CD4-positive, alpha-beta T cell treated with Interleukin-6 at 100 ng/mL for 8 hours (primary cell): ENCODE measurements at regions not wholly inside any gene's neighbourhood (a gene's known extent, or its start where the extent isn't known, plus 50 kb on each side); places are given as distances from the start of the nearest gene placed in this dataset.

Source experiments
- DNase-seq: peaks from one replicate; pipeline ENCODE4 v3.0.0-alpha.2; 2020; ENCODE audit warnings: mixed read lengths, low spot score

DNA sequence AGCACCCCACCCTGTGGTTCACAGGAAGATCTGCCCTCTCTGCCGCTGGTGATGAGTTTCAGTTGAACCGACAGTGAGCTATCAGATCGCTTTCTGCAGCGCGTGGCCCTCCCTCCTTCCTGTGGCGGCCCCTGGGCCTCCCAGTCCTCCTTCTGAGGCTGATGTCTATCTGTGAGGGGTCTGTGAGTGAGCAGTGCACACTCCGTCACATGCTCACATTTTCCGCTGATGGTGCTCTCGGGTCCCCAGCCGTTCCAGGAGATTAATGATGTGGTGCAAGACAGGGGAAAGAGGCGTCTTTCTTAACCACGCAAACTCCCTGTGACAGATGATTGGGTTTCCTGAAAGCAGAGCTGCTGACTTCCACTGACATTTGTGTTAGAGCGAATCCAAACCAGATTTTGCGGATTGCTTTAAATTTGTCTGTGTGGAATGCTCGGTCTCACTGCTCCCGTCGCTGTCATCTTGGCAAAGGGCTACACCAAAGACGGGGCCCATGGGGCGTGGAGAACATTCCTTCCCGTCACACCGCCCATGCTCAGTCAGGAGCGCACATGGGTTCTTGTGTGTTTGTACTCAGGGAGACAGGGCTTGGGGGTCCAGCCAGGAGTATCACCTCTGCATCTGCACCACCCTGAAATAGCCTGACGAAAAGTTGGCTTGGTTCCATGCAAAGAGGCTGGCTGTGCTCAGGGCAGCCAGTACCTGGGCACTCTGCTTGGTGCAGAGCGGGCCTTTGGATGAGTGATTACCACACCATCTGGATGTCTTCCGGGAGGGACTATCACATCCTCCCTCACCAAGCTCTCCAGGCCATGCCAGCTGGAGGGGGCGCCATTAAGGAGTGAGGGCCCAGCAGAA is 154.7 kb upstream of the HS6ST1 start:
- DNase-seq: no peak

DNA sequence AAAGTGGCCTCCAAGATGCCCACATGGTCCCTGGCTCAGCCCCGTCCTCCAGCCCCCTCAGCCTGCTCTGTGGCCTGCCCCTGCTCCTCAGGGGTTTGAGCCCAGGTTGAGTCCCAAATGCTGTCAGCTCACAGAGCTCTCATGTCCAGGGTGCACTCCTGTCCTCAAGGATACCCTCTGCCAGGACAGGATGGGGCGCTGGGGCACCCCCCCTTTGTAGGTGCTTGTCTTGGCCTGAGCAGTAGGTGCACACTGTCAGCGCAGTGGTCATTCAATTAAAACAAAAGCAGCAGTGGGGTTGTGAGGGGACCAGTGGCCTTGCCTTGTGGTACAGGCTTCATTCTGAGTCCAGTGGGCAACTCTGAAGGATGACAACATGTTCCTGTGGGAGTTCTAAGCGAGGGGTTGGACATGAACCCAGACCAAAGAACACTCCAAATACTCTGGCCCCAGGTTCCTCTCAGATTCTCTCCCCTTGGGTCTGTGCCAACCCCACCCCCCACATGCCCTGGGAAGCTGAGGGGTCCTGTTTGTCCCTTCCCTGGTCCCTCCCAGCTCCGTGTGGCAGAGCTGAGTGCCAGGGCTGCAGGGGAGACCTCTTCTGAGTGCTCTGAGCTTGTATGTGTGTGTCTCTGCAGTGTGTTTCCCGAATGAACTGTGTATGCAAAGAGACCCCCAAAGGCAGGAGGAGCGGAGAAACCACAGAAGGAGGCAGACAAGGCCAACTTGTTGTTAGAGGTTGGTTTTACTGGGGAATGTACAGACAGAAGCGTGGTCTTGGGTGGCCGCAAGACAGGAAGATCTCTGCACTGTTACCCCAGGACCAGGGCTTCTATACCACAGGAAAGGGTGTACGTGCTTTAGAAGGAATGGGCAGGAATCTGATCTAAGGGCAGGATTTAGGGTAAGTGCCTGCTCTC is 155.6 kb upstream of the HS6ST1 start:
- no peak for DNase-seq

DNA sequence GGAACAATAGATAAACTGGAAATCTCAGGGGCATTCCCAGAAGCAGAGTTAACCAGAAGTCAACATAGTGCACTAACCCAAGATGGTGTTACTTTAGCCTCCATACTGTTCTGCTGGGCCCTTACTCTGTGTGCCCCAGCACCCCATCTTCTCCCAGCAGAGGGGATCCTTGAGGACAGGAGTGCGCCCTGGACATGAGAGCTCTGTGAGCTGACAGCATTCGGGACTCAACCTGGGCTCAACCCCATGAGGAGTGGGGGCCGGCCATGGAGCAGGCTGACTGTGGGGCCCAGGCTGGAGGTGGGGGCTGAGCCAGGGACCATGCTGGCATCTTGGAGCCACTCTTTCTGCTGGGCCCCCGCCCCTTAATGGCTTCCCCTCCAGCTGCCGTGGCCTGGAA is 156.3 kb upstream of the HS6ST1 start:
- DNase-seq: no peak

DNA sequence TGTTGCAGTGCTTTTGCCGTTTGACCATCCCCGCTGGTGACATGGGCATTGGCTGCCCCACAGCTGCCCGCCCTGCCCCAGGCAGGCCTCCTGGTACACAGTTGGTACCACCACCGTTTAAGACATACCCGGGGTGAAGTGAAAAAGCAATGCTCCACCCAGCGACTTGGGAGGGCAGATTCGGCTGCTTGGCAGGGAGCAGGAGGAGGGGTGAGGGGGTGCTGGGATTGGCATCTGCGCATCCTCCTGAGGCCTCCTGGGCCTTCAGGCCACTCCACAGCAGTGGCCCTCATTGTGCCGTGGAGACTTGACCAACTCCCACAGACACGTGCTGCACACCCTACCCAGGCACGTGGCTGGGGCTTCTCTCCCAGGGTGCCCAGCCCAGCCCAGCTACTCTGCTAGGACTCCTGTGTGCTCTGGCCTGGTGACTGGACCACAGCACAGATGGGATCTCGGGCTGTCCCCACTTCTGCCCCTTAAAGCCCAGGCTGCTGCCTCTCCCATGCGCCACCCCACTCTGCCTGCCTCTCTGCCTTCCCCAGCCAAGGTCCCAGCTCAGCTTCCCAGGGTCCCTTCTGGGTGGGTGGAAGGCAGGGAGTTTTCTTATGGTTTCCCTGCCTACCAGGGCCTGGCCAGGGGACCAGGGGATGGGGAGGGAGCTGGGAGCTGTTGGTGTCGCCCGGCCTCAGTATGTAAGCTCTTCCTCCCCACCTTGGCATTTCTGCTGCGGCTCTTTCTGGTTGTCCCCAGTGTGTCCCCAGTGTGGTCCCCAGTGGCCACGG is 157.0 kb upstream of the HS6ST1 start:
- no peak for DNase-seq

DNA sequence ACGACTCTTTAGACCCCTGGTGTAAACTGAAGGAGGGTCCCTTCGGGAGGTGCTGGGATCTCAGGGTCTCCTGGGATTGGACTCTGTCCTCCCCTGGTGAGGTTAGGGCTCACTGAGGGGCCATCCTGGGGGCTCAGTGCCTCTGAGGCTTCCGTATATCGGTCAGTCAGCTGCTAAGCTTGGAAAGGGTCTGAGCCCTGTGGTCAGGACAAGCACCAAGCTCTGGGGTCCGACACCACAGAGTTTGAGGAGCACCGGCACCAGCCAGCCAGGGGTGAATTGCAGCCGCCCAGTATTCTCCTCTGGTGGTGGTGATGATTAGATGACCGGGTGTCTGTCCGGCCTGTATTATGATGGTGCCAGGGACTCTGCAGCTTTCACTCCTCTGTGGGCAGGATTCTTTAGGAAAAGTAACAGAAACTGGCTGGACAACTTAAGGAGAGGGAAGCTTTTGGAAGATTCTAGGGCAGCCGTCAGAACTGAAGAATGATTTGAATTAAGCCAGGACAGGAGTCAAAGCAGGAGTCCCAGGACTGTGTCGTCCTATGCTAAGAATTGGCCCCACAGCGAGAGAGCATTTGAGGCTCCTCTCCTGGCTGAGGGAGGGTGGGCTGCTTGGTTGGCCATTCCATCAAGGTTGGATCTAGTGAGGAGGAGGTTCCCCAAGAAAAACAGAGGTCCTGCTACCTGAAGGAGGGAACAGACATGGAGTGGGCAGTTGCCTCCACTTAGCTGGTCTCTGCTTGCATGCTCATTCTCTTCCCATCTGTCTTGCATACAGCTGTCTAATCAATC is 158.6 kb upstream of the HS6ST1 start:
- DNase-seq: no peak

DNA sequence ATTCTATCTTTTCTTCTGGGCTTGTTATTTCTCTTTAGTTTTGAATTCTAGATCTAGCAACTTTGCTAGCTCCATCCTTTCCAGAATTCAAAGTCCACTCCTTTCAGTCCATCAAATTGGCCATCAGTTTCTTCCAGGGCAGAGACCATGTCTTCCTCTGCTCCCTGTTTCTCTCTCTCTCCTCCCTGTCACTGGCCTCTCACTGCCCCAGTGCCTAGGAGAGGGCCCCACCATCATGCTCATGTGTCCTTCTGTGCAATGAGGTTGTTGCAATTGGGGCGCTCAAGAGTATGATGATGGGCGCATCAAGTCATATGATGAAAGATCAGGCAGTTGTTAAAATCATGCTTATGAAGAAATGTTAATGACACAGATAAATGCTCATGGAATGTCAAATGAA is 159.2 kb upstream of the HS6ST1 start:
- no peak for DNase-seq

DNA sequence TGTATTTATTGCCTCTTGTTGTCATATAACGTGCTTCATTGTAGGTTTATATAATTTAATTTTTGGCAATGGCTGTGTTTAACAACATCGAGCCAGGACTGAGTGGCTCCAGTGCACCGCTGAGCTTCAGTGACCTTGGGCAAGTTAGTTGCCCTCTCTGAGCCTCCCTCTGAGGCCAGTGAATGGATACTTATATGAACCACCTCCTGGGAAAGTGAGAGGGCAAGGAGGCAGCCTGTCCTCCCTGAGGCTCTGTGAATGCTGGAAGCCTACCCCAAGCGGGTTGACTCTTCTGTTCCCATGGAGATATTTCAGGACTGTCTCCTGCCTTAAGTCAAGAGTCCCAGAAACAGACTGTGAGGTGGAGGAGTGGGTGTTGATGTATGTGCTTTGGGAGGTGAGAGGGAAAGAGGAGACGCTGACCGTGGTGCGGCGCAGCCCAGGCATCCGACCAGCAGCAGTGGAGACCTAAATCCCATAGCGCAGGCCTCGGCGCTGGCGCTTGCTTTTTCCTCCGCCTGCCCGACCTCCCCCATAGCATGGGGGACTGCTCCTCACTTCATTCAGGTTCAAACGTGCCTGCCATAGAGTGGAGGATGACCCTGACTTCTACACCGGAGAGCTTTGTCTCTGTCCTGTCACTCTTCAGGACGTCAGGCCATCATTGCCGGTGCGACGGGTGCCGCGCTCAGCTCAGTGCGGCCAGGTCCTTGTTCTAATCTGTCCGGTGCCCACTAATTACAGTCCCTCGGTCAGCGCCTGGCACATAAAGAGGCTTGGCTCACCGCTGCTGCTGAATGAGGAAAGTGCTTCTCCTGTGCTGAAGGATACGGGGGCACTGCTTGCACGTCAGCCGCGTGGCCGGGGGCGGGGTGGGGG is 167.3 kb upstream of the HS6ST1 start:
- DNase-seq: no peak

DNA sequence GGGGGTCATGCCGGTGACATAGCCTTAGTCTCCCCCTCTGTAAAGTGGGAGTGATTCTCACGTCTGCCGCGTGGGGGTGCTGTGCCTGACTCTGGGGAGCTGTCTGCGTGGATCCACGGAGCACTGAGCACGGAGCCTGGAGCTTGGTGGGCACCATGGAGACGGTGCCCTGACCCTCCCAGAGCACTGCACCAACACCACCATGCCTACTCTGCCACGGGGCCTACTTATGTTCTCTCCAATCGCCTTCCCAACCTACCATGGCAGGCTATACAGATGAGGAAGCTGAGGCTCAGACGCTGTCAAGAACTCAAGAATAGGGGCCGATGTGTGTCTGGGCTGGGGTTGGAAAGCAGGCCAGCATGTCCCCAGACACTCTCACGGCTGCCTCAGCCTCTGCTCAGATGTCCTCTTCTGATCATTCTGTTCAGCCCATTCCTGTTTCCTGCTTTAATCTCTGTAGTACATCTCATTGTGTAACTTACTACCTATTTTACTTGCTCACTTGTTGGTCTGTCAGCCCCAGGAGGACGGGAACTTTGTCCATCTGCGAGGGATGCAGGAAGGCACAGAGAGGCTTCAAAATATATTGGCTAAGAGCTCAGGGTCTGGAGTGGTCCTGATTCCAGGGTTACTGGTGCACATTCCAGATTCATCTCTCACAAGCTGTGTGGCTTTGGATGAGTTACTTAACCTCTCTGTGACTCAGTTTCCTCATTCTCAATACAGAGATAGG is 168.1 kb upstream of the HS6ST1 start:
- no peak for DNase-seq

DNA sequence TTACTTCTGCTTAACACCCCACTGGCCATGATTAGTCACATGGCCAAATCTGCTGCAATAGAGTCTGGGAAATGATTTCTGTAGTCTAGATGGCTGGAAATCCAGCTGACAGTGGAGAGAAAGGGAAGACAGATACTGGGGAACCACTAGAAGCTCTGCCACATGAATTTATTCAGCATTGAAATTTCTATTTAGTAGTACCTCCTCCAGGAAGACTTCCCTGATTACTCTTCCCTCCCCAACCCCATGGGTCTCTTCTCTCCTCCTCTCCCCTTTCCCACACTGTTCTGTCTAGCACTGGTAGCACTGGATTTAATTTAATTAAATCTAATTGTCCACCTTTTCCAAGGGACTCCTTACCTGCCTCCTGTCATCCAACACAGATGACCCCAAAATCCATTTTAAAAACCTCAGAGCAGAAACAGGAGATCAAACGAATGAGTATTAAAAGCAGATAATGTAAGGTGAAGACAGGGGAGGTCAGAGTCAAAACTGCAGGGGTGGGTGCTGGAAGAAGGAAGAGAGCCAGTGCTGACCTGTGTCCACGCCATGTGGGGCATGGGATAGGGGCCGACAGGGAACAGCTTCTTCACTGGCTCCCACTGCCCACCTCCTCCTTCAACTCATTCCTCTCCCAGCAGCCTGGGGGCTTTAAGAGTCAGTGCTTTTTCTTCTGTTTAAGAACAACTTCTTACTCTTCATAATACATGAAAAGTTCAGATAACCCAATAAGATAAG is 169.2 kb upstream of the HS6ST1 start:
- DNase-seq: no peak

DNA sequence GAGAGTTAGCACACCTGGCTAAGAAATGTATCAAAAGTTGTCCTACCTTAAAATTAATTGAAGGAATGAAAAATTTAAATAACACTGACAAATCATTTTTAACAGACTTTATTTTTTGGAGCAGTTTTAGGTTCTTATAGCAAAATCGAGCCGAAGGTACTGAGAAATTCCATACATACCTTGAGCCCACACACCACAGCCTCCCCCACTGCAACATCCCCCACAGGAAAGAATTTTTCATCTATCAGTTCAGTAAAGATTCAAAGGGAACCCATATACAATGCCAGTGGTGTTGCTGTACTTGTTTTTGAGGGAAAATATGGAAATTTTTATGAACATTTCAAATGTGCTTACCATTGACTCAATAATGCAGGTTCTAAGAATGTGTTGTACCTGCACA is 169.8 kb upstream of the HS6ST1 start:
- no peak for DNase-seq

DNA sequence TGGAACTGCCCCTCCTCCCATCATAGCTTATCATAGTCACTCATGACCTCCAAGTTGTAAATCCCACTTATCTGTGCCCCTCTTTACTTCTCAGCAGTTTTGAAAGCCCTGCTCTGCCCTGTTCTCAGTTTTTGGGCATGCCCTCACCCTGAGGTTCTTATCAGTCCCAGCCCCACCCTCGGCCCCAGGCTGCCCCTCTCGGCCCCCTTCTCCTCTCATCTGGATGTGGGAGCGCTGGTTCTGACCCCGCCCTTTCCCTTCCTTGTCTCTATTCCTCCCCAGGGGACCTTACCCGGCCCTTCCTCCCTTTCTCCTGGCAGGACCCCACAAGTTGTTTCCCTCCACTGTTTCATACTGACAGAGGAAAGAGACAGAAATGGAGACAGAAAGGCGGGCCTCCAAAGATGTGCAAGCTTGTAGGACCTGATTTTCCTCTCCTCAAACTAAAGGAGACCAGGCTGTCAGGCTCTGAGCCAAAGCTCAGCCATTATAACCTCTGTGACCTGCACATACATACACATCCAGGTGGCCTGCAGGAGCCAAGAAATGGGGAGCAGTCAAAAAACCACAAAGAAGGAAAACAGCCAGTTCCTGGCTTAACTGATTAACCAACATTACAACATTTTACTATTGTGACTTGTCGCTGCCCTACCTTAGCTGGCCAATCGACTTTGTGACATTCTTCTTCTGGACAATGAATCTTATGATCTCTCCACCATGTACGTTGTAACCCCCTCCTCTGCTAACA is 171.0 kb upstream of the HS6ST1 start:
- no peak for DNase-seq

DNA sequence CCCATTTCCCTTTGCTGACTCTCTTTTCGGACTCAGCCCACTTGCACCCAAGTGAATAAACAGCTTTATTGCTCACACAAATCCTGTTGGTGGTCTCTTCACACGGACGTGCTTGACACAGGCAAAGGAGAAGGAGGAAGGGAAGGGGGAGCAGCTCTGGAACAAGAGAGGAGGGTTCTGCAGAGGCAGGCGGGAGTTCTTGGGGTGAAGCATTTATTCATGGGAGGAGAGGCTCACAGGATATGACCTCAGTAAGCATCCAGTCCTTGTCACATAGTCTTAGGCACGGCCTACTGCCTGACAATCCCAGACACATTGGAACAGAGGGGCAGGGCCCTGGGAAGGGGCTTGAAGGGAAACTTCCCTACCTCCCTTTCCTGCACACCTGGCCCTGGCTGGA is 171.7 kb upstream of the HS6ST1 start:
- DNase-seq: no peak

DNA sequence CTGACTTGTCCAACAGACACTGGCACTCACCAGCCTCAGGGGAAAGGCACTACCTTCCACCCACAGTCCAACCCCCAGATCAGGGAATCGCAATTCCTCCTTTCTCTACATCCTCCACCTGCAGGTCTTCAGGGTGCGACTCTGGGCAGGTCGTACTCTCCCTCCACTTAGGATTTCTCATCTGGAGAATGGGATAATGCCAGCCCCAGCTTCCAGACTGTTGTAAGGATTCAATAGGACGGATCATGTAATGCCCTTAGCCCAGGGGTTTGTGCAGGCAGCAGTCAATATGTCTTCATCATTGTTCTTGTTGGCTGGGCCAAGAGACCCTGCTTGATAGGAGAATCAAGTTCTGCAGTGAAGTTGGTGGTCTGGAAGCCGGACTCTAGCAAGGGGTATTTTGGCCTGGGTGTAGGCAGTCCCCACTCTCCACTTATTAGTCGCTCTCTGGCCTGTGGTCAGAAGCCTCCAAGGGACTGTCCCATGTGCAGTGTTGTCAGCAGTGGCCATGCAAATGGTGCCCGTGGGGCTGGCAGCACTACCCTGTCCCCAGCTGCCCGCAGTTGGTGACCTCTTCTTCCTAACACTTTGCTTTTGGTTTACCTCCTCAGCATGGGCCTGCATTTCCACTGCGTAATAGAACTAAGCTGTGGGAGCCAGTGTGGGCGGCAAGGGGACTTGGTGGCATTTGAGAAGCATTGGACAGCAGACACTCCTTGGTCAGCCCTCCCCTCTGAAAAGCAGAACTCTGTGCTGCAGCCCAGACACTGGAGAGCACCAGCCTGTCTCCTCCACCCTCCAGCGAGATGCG is 172.4 kb upstream of the HS6ST1 start:
- no peak for DNase-seq

DNA sequence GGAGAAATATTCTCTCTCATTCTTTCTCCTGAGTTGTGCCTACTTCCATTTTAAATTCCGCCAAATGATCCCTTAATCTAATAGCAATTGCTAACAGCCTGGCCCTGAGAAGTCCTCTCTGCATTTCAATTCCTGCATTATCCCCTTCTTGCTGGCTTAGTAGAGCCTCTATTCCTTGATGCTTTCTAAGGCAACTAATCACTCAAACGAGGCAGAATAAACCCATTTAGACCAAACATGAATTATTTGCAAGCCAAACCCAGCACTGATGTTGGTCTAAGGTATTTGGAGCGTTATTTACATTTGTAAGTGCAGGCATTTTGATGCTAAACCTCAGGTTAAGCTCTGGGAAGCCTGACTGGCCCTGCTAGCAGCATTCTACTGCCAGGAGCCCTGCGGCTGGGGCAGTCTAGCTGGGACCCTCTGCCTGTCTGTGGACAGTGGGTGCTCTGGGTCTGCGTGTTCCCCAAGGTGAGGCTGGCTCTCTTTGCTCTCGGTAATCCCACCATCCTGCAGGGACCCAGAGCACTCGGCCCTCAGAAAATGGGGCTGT is 173.1 kb upstream of the HS6ST1 start:
- DNase-seq: no peak

DNA sequence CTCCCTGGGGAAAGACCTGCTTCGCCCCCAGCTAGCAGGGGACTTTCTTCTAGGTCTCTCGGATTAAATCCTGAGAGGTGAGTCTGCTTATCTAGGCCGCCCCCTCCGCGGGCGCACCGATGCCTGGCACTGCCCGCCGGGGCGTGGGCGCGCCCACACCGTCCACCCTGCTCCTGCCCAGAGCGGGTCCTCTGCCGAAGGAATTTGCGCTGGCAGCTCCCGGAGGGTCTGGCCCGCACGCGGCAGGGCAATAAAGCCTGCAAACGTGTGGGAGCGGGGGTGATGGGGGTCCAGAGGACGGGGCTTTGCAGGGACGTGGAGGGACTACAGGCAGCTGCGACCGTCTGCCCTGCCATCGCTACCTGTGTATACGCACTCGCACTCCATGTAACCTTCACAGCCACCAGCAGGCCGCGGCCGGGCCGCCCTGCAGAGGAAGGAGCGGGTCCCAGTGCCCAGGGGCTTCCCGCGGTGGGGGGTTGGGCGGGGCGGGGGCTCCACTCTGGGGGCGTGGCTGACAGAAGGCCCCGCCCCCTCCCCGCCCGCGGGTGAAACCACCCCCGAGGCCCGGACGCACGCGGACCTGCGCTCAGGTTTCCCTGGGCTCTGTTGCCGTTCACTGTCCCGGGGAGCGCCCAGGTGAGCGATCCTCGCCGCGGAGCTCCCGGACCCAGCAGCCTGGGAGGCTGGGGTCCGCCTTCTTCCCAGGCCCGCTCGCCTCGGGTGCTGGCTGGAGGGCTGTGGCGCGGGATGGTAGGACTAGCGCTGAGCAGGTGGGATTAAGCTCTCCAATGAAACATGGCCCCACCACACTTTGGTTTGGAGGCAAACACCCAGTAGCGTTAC is 174.5 kb upstream of the HS6ST1 start:
- DNase-seq: no peak

DNA sequence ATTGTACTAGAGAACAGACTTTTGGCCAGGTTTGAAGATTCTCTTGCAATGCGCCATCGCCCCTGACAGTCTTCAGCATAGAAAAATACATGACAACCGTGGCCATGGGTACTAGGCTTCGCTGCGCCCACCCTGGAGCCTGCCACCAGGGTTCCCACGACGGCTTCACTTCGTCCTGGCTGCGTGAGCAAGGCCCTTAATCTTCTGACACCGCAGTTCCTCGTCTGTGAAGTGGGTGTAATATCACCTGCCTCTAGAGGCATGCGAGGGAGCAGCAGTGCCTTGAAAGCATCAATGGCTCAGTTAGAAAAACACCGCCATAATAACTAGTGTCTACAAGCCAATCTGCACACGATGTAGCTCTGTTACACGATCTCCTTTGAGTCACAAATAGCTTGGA is 175.2 kb upstream of the HS6ST1 start:
- no peak for DNase-seq
